ENCODE measurements at regions not wholly inside any gene's neighbourhood (a gene's known extent, or its start where the extent isn't known, plus 50 kb on each side); places are given as distances from the start of the nearest gene placed in this dataset.

GRCh38 chr9:95727947-95728520 lies 147.5 kb upstream of the ERCC6L2 start:
- Histone ChIP-seq H2AFZ (ENCODE audit: insufficient read depth, low read depth, low read length, poor library complexity, severe bottlenecking) (no peak overlapping the region), H4K20me1 (ENCODE audit: control insufficient read depth, insufficient read depth, low read length, poor library complexity, severe bottlenecking) (no peaks in the 10 kb centered on the region), H3K4me3 (ENCODE audit: control extremely low read depth in 1 of 5, extremely low read depth in 1 of 5, insufficient read depth in 1 of 5, low read depth in 2 of 5, low read length in 4 of 5) (no peak overlapping the region), H3K9me3 (ENCODE audit: control extremely low read depth in 1 of 3, control insufficient read depth in 2 of 3, insufficient read depth in 1 of 3, low read length in 2 of 3) (peaks cover 0 to 9% (median 0%) of the 10 kb centered on the region in 3 donors), H3K4me1 (ENCODE audit: control insufficient read depth in 2 of 2, insufficient read depth in 2 of 2, low read length in 2 of 2) (peaks cover 8 to 14% of the 10 kb centered on the region in 2 donors), H3K79me2 (ENCODE audit: control insufficient read depth, insufficient read depth, low read length) (no peaks in the 10 kb centered on the region), H3K27ac (ENCODE audit: low read length in 2 of 2) (no peak overlapping the region), H3K4me2 (replicated peaks; ENCODE audit: low read depth, low read length, poor library complexity, severe bottlenecking) (no peak overlapping the region), H3K36me3 (replicated peaks in 1 of 2; ENCODE audit: control extremely low read depth in 1 of 2, control insufficient read depth in 1 of 2, extremely low read depth in 1 of 2, insufficient read depth in 2 of 2, low read length in 1 of 2) (no peaks in the 10 kb centered on the region), H3K9ac (ENCODE audit: low read length) (no peak overlapping the region), H3K27me3 (replicated peaks in 1 of 4; ENCODE audit: control extremely low read depth in 1 of 4, control insufficient read depth in 3 of 4, insufficient read depth in 4 of 4, low read length in 3 of 4) (peaks cover 0 to 3% (median 0%) of the 10 kb centered on the region in 4 experiments)
- ChIA-PET POLR2A (no interaction called here), CTCF (no interaction called here)
- Mint-ChIP-seq H3K9me3 (ENCODE audit: insufficient read depth) (no peaks in the 10 kb centered on the region), H3K27me3 (peaks cover 11% of the 10 kb centered on the region), H3K4me1 (peaks cover 13% of the 10 kb centered on the region), H3K27ac (no peak overlapping the region), H3K4me3 (no peak overlapping the region)
- 100% methylated on average over 6 of the region's 7 CpGs for WGBS (ENCODE audit: insufficient coverage)
- intact Hi-C loops (cut with micrococcal nuclease) = loop anchor here (5.0 to 10.0 kb wide), 2 partner anchors 487 to 589 kb away; no protein-coding TSS in a partner anchor
- no peak for DNase-seq
- TF ChIP-seq EZH2 (IDR thresholded peaks at IDR 0.05; ENCODE audit: borderline replicate concordance, insufficient read depth, low read depth, low read length, poor library complexity, severe bottlenecking) (no peak), CTCF (IDR thresholded peaks at IDR 0.05) (no peak)
- ATAC-seq (ENCODE audit: low read depth) = no peak

- Mint-ChIP-seq H3K27me3 (peaks cover 4% of the 10 kb centered on the region), H3K4me1 (peaks cover 13% of the 10 kb centered on the region), H3K27ac (no peak overlapping the region), H3K9me3 (ENCODE audit: insufficient read depth) (no peaks in the 10 kb centered on the region), H3K4me3 (no peak overlapping the region)
- WGBS (ENCODE audit: insufficient coverage) = no CpG with 5 or more reads among the region's 2 CpGs
- CTCF ChIA-PET = interaction anchor here (0.6 to 1.1 kb wide), 2 partner anchors 175 to 591 kb away, joined by 3 read pairs; no protein-coding TSS in a partner anchor
- H3K4me3 ChIP-seq (ENCODE audit: control extremely low read depth in 1 of 5, extremely low read depth in 1 of 5, insufficient read depth in 1 of 5, low read depth in 2 of 5, low read length in 4 of 5) = no peak overlapping the region
- intact Hi-C loops (cut with micrococcal nuclease) = loop anchor here (5.0 to 10.0 kb wide), 2 partner anchors 488 to 591 kb away; no protein-coding TSS in a partner anchor
- TF ChIP-seq EZH2 (IDR thresholded peaks at IDR 0.05; ENCODE audit: borderline replicate concordance, insufficient read depth, low read depth, low read length, poor library complexity, severe bottlenecking) (no peak), CTCF (IDR thresholded peaks at IDR 0.05) (peak; percentile 51)
- H2AFZ ChIP-seq (ENCODE audit: insufficient read depth, low read depth, low read length, poor library complexity, severe bottlenecking) = no peak overlapping the region
- H3K4me1 ChIP-seq (ENCODE audit: control insufficient read depth in 2 of 2, insufficient read depth in 2 of 2, low read length in 2 of 2) = peaks cover 8 to 14% of the 10 kb centered on the region in 2 donors
- H3K27ac ChIP-seq (ENCODE audit: low read length in 2 of 2) = no peak overlapping the region
- H3K36me3 ChIP-seq (replicated peaks in 1 of 2; ENCODE audit: control extremely low read depth in 1 of 2, control insufficient read depth in 1 of 2, extremely low read depth in 1 of 2, insufficient read depth in 2 of 2, low read length in 1 of 2) = no peaks in the 10 kb centered on the region
- no peaks in the 10 kb centered on the region for H3K79me2 ChIP-seq (ENCODE audit: control insufficient read depth, insufficient read depth, low read length)
- H4K20me1 ChIP-seq (ENCODE audit: control insufficient read depth, insufficient read depth, low read length, poor library complexity, severe bottlenecking) = no peaks in the 10 kb centered on the region
- H3K27me3 ChIP-seq (replicated peaks in 1 of 4; ENCODE audit: control extremely low read depth in 1 of 4, control insufficient read depth in 3 of 4, insufficient read depth in 4 of 4, low read length in 3 of 4) = no peaks in the 10 kb centered on the region
- no peak overlapping the region for H3K9ac ChIP-seq (ENCODE audit: low read length)
- no peak overlapping the region for H3K4me2 ChIP-seq (replicated peaks; ENCODE audit: low read depth, low read length, poor library complexity, severe bottlenecking)
- POLR2A ChIA-PET = no interaction called here
- H3K9me3 ChIP-seq (ENCODE audit: control extremely low read depth in 1 of 3, control insufficient read depth in 2 of 3, insufficient read depth in 1 of 3, low read length in 2 of 3) = peaks cover 0 to 9% (median 0%) of the 10 kb centered on the region in 3 donors
- peak; percentile 11 for DNase-seq
- ATAC-seq (ENCODE audit: low read depth) = no peak
These were observed 148.7 kb upstream of the ERCC6L2 start for GRCh38 chr9:95726756-95727155.
